GM19324 (cell line): ENCODE measurements at regions not wholly inside any gene's neighbourhood (a gene's known extent, or its start where the extent isn't known, plus 50 kb on each side); places are given as distances from the start of the nearest gene placed in this dataset.
"Not testable (repeated sequence)": the region's sequence is repeated elsewhere in the genome, so short reads cannot be mapped to it uniquely, and the experiment has no call there.

Source experiments
- ATAC-seq: cut with Tn5 transposase; IDR thresholded peaks from one replicate; pipeline ENCODE4 v1.9.1; 2021; ENCODE audit warnings: mild to moderate bottlenecking, moderate library complexity; ENCODE audit not compliant: unreplicated experiment, low FRiP score

GRCh38 chr5:17398866-17399835 is 98.9 kb upstream of the TAF11L2 start:
- ATAC-seq = no peak

GRCh38 chr5:17399931-17400330 is 98.1 kb upstream of the TAF11L2 start:
- no peak for ATAC-seq

GRCh38 chr5:17400724-17401469 is 97.1 kb upstream of the TAF11L2 start:
- ATAC-seq = no peak

GRCh38 chr5:17401470-17402288 is 96.4 kb upstream of the TAF11L2 start:
- ATAC-seq = no peak

- ATAC-seq = no peak
These were observed 95.5 kb upstream of the TAF11L2 start for GRCh38 chr5:17402289-17403121.

- no peak for ATAC-seq
These were observed 94.1 kb upstream of the TAF11L2 start for GRCh38 chr5:17403695-17404490.

- ATAC-seq = no peak
These were observed 92.1 kb upstream of the TAF11L2 start for GRCh38 chr5:17405976-17406375.

GRCh38 chr5:17406423-17406838 is 91.6 kb upstream of the TAF11L2 start:
- no peak for ATAC-seq

GRCh38 chr5:17411436-17412402 is 86.3 kb upstream of the TAF11L2 start:
- ATAC-seq = no peak

- no peak for ATAC-seq
These were observed 85.0 kb upstream of the TAF11L2 start for GRCh38 chr5:17412760-17413671.

- no peak for ATAC-seq
These were observed 84.3 kb upstream of the TAF11L2 start for GRCh38 chr5:17413691-17414090.

GRCh38 chr5:17415321-17415758 is 82.7 kb upstream of the TAF11L2 start:
- no peak for ATAC-seq

- ATAC-seq = not testable (repeated sequence)
These were observed 81.7 kb upstream of the TAF11L2 start for GRCh38 chr5:17416374-17416773.

GRCh38 chr5:17424674-17425073 is 73.4 kb upstream of the TAF11L2 start:
- ATAC-seq = no peak

GRCh38 chr5:17425385-17426070 is 72.5 kb upstream of the TAF11L2 start:
- no peak for ATAC-seq

- ATAC-seq = peak; percentile 80
These were observed 71.8 kb upstream of the TAF11L2 start for GRCh38 chr5:17426104-17426749.
